ENCODE measurements at regions not wholly inside any gene's neighbourhood (a gene's known extent, or its start where the extent isn't known, plus 50 kb on each side); places are given as distances from the start of the nearest gene placed in this dataset.

DNA sequence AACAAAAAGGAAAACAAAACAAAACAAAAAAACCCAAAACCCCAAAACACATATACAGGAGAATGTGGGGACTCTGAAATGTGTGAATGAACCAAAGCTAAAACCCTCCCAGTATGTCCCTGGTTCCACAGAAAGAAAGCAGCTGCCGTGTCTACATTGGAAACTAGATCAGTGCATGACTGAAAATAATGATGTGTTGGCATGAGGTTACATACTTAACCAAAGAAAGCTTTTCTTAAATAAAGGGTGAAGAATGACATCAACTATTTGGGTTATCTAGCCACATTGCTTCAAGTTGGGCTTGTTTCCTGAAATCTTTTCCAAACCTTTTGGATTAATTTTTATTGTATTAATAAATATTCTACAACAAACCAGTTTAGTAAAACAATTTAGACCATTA, 91.9 kb upstream of the FN1 start:
- TF ChIP-seq, protein P1, sequence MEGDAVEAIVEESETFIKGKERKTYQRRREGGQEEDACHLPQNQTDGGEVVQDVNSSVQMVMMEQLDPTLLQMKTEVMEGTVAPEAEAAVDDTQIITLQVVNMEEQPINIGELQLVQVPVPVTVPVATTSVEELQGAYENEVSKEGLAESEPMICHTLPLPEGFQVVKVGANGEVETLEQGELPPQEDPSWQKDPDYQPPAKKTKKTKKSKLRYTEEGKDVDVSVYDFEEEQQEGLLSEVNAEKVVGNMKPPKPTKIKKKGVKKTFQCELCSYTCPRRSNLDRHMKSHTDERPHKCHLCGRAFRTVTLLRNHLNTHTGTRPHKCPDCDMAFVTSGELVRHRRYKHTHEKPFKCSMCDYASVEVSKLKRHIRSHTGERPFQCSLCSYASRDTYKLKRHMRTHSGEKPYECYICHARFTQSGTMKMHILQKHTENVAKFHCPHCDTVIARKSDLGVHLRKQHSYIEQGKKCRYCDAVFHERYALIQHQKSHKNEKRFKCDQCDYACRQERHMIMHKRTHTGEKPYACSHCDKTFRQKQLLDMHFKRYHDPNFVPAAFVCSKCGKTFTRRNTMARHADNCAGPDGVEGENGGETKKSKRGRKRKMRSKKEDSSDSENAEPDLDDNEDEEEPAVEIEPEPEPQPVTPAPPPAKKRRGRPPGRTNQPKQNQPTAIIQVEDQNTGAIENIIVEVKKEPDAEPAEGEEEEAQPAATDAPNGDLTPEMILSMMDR (IDR thresholded peaks at IDR 0.05): no peak
- no peak for TF ChIP-seq YY1 (IDR thresholded peaks at IDR 0.05; ENCODE audit: low read depth)
- TF ChIP-seq FOXJ3 (CRISPR knock-in tag; IDR thresholded peaks at IDR 0.05): no peak
- no peak for TF ChIP-seq POLR2AphosphoS5 (IDR thresholded peaks at IDR 0.05; ENCODE audit: low read depth, low read length)
- no peak for TF ChIP-seq SMC3 (IDR thresholded peaks at IDR 0.05; ENCODE audit: low read depth, low read length)
- no peak for TF ChIP-seq JUND (IDR thresholded peaks at IDR 0.05)
- TF ChIP-seq FOSL2 (IDR thresholded peaks at IDR 0.05; ENCODE audit: borderline replicate concordance, low read depth): no peak
- TF ChIP-seq RXRA (IDR thresholded peaks at IDR 0.05; ENCODE audit: borderline replicate concordance, low read depth): no peak
- no peak for TF ChIP-seq EZH2phosphoT487 (IDR thresholded peaks at IDR 0.05; ENCODE audit: borderline replicate concordance, low read depth)
- no peak for TF ChIP-seq RFX5 (IDR thresholded peaks at IDR 0.05; ENCODE audit: low read length)
- TF ChIP-seq, protein P2, sequence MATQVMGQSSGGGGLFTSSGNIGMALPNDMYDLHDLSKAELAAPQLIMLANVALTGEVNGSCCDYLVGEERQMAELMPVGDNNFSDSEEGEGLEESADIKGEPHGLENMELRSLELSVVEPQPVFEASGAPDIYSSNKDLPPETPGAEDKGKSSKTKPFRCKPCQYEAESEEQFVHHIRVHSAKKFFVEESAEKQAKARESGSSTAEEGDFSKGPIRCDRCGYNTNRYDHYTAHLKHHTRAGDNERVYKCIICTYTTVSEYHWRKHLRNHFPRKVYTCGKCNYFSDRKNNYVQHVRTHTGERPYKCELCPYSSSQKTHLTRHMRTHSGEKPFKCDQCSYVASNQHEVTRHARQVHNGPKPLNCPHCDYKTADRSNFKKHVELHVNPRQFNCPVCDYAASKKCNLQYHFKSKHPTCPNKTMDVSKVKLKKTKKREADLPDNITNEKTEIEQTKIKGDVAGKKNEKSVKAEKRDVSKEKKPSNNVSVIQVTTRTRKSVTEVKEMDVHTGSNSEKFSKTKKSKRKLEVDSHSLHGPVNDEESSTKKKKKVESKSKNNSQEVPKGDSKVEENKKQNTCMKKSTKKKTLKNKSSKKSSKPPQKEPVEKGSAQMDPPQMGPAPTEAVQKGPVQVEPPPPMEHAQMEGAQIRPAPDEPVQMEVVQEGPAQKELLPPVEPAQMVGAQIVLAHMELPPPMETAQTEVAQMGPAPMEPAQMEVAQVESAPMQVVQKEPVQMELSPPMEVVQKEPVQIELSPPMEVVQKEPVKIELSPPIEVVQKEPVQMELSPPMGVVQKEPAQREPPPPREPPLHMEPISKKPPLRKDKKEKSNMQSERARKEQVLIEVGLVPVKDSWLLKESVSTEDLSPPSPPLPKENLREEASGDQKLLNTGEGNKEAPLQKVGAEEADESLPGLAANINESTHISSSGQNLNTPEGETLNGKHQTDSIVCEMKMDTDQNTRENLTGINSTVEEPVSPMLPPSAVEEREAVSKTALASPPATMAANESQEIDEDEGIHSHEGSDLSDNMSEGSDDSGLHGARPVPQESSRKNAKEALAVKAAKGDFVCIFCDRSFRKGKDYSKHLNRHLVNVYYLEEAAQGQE (IDR thresholded peaks at IDR 0.05; ENCODE audit: low read depth, low read length): no peak
- TF ChIP-seq, protein P3, sequence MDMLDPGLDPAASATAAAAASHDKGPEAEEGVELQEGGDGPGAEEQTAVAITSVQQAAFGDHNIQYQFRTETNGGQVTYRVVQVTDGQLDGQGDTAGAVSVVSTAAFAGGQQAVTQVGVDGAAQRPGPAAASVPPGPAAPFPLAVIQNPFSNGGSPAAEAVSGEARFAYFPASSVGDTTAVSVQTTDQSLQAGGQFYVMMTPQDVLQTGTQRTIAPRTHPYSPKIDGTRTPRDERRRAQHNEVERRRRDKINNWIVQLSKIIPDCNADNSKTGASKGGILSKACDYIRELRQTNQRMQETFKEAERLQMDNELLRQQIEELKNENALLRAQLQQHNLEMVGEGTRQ (IDR thresholded peaks at IDR 0.05; ENCODE audit: borderline replicate concordance, low read depth, low read length): no peak
- TF ChIP-seq GABPA (IDR thresholded peaks at IDR 0.05; ENCODE audit: low read depth): no peak
- TF ChIP-seq SIN3A (IDR thresholded peaks at IDR 0.05; ENCODE audit: borderline replicate concordance, low read depth, low read length): no peak

Measured in SK-N-SH (cell line).